NCI-H2227 (cell line): ENCODE measurements at regions not wholly inside any gene's neighbourhood (a gene's known extent, or its start where the extent isn't known, plus 50 kb on each side); places are given as distances from the start of the nearest gene placed in this dataset.

Source experiments
- DNase-seq: peaks from one replicate; lab custom pipeline; 2025; ENCODE audit not compliant: unreplicated experiment; lab: John Stamatoyannopoulos, UW

DNA sequence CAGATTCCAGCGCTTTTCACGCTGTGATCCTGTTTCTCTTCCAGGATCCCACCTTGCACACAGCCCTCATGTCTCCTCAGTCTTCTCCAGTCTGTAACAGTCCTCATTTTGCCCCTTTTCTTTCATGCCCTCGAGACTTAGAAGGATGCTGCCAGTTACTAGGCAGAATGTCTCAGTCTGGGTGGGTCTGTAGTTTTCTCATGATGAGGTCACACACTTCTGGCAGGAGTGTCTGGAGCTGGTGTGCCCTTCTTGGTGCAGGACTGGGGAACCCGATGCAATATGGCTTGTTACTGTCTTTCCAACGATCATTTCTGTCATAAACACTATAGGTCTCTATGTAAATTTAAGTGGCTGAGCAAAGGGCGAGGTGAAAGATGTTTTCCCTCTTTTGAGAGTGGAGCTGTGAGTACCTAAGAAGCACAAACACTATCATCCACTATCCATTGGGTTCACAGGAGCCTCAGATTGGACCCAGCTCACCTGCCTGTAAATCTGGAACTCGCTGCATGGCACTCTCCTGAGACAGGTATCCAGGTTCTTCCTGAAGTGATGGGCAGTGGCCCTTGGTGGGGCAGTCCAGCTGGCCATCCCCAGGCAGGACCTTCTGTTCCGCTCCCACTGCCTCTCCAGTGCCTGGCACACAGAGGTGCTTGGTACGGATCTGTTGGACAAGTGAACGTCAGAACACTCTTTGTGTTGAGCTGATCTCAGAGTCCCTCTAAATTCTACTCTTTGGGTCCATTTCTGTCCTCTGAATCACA lies 64.3 kb upstream of the ZNF32 start:
- no peak for DNase-seq

DNA sequence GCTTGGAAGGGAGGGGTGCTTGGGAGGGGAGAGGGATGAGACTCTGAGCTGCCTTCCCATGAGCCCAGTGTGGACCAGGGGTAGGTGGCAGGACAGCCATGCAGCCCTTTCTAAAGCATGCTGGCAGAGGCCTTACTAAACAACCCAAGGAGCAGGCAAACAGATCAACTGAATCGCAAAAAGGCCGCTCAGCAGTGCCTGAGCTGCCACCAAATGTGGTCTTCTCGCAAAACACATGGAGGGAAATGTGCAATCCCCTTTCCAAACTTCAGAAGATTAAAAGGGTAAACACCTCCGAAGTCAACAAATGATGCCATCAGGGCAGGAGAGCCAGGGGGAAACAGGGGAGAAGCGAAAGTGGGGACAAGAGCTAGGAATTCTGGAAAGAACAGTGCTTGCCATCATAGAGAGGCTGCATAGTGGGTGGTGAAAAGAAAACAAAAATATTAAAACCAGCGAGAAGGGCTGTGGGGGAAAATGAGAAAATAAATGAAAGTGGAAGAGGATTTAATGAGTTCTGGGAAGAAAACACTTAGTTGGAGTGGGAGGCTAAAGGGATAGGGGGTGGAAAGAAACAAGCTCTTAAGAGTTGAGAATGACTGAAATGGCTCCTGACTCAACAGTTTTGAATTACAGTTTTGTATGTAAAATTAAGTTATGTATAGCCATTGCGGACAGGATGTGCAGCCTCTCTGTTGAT lies 62.2 kb upstream of the ZNF32 start:
- DNase-seq, result no peak

DNA sequence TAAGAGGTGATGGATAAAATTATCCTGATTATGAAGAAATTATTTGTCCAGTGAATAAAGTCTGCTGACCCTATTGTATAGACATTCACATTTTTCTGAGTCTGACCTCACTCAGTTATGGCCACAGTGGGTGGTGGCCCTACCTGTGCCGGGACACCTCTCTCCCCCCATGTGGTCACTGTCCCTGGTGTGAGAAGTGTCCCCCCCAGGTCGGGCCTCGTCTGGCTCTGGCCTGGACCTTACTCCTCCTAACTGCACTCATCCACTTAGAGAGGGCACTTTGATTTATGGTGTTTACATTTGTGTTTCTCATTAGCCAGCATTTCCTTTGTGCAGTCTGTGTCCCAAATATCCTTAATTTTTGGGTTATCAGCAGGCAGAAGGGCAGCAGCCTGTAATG lies 59.6 kb upstream of the ZNF32 start:
- DNase-seq, result no peak

DNA sequence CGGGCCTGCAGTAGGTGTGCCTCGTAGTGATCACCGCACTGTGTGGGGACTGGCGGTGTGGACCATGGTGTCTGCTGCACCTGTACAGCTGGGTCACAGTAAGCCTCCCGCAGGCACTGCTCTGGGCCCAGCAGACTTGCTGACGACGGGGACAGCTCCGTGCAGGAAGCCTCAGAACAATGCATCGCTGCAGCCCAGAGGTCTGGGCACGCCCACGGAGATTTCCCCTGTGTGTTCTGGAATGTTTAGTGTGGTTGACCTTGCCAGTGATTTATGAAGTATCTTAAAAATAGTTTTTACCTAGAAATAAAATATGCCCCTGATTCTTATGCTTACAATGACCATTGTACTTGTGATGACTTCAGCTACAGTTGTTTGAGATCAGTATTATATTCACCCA lies 59.1 kb upstream of the ZNF32 start:
- DNase-seq, result no peak

DNA sequence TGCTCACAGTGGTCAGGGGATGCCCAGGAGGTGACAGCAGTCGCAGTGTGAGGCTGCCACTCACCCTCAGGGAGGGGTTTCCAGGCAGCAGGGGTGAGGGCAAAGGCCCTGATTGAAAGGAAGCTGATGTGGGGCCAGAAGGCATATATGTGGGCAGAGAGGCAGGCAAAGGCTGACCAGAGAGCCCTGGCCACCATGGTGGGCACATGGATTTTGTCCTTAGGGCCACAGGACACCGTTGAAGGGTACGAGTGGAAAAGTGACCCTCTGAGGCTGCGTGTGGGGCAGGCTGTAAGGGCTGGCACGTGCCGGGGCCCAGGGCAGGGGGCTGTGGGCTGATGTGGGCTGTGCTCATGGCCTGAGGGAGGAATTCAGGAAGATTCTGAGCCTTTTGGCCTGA lies 57.5 kb upstream of the ZNF32 start:
- DNase-seq, result no peak

DNA sequence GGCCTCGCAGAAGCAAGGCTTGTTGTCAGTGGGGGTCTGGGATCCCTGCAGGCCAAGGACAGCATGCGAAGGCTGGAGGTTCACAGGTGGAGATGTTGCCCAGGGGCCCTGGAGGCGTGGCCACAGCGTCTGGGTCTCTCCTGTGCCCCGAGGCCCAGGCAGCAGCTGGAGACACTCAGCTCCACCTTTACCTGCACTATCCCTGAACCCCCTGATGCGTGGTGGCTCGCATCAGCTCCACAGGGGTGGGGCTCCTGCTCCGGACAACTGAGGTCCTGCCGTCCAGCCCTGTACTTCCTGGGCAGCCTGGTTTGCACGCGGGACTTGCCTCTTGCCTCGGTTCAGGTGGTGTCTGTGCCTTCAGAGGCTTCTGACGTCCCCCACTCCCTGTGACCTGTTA lies 54.6 kb upstream of the ZNF32 start:
- DNase-seq, result no peak

DNA sequence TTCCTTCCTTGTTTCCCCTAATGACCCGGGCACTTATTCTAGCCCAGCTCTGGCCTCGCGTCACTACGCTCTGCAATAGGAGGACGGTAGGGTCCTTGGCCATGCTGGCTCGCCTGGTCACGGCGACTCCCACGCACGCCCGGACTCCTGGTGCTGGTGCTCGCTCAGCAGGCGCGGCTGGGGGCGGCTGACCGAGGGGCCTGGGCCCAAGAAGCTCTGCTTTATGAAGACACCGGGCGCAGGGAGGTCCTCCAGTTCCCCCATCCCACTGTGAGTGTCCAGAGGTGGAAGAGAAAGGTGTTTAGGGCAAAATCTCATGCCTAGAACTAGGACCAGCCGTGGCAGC lies 54.2 kb upstream of the ZNF32 start:
- no peak for DNase-seq

DNA sequence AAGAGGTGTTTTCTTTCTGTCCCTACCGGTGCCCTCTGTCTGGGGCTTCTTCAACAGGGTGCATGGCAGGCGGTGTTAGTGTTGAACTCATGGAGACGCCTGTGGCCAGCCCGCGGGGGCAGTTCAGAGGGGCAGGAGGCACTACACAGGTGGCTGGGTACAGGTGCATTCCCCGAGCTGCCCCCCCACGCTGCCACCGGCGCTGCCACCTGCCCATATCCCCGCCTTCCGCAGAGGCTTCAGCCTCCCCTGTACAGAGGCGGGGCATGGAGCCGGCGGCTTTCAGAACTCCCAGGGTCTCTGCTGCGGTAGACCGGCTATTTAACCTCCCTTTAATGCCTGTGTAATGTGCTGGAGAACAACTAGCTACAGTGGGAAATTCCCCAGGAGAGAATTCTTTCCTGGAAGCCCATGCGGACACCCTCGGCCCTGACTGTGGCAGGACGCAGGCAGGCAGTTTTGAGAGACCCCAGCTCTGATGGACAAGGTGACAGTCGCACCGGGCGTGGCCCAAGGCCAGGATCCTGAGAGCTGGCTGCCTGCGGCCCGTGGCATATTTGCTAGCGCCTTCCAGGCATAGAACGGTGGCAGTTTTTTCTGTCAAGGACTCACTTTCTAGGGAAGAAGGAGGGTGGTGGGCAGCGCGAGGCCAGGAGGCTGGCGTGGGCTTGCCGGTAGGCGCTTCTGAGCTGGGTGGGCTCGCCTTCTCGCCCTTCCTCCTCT lies 53.7 kb upstream of the ZNF32 start:
- no peak for DNase-seq

DNA sequence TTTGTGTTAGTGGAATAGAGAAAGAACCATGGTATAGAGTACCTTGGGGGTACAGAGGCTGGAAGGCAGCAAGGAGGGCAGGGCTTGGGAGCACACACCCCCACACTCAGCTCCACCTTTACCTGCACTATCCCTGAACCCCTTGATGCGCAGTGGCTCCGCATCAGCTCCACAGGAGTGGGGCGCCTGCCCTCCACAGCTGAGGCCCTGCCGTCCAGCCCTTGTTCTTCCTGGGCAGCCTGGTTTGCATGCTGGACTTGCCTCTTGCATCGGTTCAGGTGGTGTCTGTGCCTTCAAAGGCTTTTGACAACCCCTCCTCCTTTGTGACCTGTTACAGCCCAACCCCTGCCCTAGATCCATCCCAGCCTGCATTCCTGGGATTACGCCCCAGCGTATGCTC lies 52.6 kb upstream of the ZNF32 start:
- no peak for DNase-seq

DNA sequence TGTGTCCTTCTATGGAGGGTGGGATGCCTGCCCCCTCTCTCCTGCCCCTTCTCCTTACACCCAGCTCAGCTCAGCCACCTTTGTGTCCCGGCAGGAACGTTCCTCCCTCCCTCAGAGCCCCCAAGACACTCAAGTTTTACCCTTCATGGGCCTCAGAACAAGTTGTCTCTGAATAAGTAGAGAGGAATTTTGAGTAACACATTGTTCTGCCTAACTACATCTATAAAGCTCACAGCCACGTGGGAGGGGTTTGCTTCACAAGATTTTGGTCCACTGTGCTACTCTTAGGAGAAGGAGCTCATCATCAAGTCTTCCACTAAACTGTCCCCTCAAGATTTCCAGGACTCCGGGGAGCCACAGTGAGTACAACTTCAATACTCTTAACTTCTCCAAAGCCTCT lies 51.6 kb upstream of the ZNF32 start:
- DNase-seq, result no peak

DNA sequence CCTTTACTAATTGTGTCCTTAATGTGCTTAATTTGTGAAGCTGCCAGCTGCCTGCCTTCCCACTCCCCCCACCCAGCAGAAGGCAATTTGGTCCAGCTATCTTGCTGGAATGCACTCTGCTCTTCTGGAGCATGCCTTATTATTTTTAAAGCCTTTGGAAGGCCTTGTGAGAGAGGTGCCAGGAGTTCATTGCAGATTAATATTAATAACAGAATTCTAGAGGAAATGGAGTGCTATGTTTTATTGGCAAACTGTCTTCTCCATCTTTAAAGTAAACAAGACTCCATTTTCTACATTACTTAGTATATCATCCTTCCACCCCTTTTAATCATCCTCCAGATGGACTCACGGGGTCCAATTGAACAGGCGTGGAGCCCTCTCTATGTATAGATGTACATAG lies 50.8 kb upstream of the ZNF32 start:
- no peak for DNase-seq
